Uterus (tissue), 3 donors: ENCODE measurements at regions not wholly inside any gene's neighbourhood (a gene's known extent, or its start where the extent isn't known, plus 50 kb on each side); places are given as distances from the start of the nearest gene placed in this dataset.

Source experiments
- DNase-seq, 2 donors: peaks; one replicate each; pipeline ENCODE4 v3.0.0-alpha.2; 2019 to 2020
- H3K27ac ChIP-seq, 2 donors: fragments of 200-600 bp; sonication (generic); 1 replicate in 1 of 2; 2 replicates in 1 of 2; pipeline ENCODE4 v1.5.1; 2016 to 2018
- H3K27me3 ChIP-seq, 2 donors: fragments of 200-600 bp; sonication (generic); one replicate each; pipeline ENCODE4 v1.5.1; 2018 to 2019; ENCODE audit warnings: control low read depth in 1 of 2
- H3K36me3 ChIP-seq, 2 donors: fragments of 200-600 bp; sonication (generic); one replicate each; pipeline ENCODE4 v1.5.1; 2019; ENCODE audit warnings: control low read depth in 1 of 2
- H3K4me1 ChIP-seq, 2 donors: fragments of 200-600 bp; sonication (generic); one replicate each; pipeline ENCODE4 v1.5.1; 2018 to 2019; ENCODE audit warnings: control low read depth in 1 of 2
- H3K4me3 ChIP-seq, 2 donors: fragments of 200-600 bp; sonication (generic); 1 replicate in 1 of 2; 2 replicates in 1 of 2; pipeline ENCODE4 v1.5.1; 2018 to 2019; ENCODE audit warnings: mild to moderate bottlenecking in 1 of 2
- H3K9me3 ChIP-seq, 2 donors: fragments of 200-600 bp; sonication (generic); one replicate each; pipeline ENCODE4 v1.5.1; 2019; ENCODE audit warnings: control low read depth in 1 of 2
- POLR2A ChIP-seq, 2 donors: fragments of 450-650 bp; IDR thresholded peaks; one replicate each; pipeline ENCODE4 v1.6.1; 2016; ENCODE audit warnings: antibody characterized with exemption in 2 of 2, mild to moderate bottlenecking in 1 of 2, moderate library complexity in 1 of 2
- intact Hi-C: fragments of 100-400 bp; cut with DNase I; formaldehyde crosslinking; loops from one replicate; pipeline ENCODE4 v1.15.1; 2023; ENCODE audit warnings: low total_unique reads
- TF ChIP-seq, protein P1 (sequence below), 4 experiments: fragments of 200-600 bp in 2 of 4; fragments of 450-650 bp in 2 of 4; sonication (generic) in 2 of 4; IDR thresholded peaks; one replicate each; pipeline ENCODE4 v1.5.1; 2016 to 2019; ENCODE audit warnings: antibody characterized with exemption in 4 of 4, mild to moderate bottlenecking in 2 of 4, moderate library complexity in 1 of 4
- donor health status: DM: yes; HTN: yes; CAD: no.

DNA sequence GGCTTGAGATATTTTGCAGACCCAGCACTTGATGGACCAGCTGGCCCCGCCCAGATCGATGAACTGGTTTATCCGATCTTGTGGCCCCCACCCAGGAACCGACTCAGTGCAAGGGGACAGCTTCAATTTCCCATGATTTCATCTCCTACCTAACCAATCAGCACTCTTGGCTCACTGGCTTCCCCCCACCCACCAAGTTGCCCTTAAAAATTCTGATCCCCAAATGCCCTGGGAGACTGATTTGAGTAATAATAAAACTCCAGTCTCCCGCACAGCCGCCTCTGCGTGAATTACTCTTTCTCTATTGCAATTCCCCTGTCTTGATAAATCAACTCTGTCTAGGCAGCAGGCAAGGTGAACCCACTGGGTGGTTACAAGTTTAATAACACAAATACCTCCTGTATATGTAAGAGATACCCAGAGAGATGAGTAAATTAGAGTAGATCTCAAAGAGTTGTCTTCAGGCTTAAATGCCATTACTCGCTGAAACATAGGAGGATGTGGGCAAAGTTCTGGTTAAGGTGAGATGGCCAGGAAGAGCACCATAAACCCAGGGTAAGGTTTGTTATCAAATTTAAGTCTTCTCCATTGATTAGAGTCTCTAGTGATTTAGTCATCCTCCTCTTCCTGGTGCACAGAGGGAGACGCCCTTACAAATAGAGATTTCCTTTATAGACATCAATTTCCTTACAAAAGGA lies 222.8 kb downstream of the ARL4C start:
- Histone ChIP-seq H3K27ac (no peak overlapping the region), H3K4me3 (no peak overlapping the region), H3K4me1 (no peaks in the 10 kb centered on the region), H3K9me3 (no peaks in the 10 kb centered on the region), H3K36me3 (no peaks in the 10 kb centered on the region), H3K27me3 (no peaks in the 10 kb centered on the region)
- no peak for TF ChIP-seq POLR2A (IDR thresholded peaks at IDR 0.05)
- TF ChIP-seq, protein P1, sequence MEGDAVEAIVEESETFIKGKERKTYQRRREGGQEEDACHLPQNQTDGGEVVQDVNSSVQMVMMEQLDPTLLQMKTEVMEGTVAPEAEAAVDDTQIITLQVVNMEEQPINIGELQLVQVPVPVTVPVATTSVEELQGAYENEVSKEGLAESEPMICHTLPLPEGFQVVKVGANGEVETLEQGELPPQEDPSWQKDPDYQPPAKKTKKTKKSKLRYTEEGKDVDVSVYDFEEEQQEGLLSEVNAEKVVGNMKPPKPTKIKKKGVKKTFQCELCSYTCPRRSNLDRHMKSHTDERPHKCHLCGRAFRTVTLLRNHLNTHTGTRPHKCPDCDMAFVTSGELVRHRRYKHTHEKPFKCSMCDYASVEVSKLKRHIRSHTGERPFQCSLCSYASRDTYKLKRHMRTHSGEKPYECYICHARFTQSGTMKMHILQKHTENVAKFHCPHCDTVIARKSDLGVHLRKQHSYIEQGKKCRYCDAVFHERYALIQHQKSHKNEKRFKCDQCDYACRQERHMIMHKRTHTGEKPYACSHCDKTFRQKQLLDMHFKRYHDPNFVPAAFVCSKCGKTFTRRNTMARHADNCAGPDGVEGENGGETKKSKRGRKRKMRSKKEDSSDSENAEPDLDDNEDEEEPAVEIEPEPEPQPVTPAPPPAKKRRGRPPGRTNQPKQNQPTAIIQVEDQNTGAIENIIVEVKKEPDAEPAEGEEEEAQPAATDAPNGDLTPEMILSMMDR (IDR thresholded peaks at IDR 0.05), result no peak
- intact Hi-C loops, result no loop called here
- no peak for DNase-seq

DNA sequence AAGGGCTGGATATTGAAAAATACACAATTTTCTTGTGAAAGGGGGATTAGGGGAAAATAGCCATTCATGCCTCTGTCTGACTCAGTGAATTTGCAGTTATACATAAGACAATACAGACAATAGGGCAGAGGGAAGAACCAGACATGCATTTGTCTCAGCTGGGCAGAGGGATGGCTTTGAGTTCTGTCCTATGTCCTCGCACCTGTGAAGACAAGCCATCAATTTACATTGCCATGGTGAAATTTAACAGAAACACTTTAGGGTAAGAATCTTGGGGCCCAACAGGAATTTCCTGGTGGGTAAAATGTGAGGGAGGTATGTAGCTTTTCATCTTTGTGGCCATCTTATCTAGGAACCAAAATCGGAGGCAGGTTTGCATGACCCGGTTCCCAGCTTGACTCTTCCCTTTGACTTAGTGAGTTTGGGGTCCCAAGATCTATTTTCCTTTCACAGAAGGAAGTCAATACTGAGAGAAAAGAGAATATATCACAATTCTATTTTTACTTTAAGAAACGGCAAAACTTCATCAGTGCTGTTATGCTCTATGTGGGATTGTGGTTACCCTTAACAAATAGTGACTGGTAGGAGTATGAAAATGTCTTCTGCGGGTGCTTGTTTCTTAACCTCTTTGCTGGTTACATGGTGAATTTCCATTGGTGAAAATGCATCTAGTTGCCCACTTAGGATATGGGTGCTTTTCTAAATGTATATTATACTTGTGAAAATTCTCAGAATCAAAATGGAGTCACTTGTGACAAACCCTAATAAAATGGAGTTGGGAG lies 221.8 kb downstream of the SPP2 start:
- H3K4me3 ChIP-seq, result no peak overlapping the region
- H3K9me3 ChIP-seq, result no peaks in the 10 kb centered on the region
- H3K27ac ChIP-seq, result no peak overlapping the region
- H3K36me3 ChIP-seq, result no peaks in the 10 kb centered on the region
- H3K27me3 ChIP-seq, result no peaks in the 10 kb centered on the region
- TF ChIP-seq, protein P1 (IDR thresholded peaks at IDR 0.05), result no peak
- no peak for TF ChIP-seq POLR2A (IDR thresholded peaks at IDR 0.05)
- no peaks in the 10 kb centered on the region for H3K4me1 ChIP-seq
- intact Hi-C loops, result no loop called here
- no peak for DNase-seq

DNA sequence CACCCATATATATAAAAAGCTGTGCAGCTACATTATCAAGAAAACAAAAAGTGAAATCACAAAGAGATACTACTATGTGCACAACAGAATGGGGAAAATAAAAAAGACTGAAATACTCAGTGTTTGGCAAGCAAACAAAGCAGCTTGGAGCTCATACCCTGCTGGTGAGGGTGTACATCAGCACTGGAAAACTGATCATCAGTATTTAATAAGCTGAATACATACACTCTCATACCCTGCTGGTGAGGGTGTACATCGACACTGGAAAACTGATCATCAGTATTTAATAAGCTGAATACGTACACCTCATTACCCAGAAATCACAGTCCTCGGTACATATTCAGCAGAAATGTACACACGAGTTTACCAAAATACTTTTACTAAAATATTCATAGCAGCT lies 220.8 kb downstream of the SPP2 start:
- Histone ChIP-seq H3K4me1 (no peaks in the 10 kb centered on the region), H3K9me3 (no peaks in the 10 kb centered on the region), H3K36me3 (no peaks in the 10 kb centered on the region), H3K27ac (no peak overlapping the region), H3K4me3 (no peak overlapping the region), H3K27me3 (no peaks in the 10 kb centered on the region)
- no peak for DNase-seq
- TF ChIP-seq, protein P1 (IDR thresholded peaks at IDR 0.05), result no peak
- TF ChIP-seq POLR2A (IDR thresholded peaks at IDR 0.05), result no peak
- intact Hi-C loops, result no loop called here

DNA sequence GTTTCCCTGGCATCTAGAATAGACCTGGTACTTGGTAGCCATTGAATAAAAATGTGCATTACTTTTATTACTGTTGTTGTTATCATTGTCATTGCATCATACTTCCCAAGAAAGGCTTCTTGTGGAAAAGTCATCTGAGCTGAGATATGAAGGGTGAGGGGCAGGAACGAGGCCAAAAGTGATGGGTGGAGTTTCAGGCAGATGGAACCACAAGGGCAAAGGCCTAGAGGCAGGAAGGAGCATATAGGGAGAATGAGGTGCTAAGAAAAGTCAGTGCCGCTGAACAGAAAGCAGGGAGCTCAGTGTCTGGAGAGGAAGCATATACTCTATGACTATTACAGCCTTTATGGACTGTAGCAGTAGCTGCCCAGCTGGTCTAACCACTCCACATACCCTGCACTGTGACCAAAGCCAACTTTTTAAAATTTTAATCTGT lies 219.3 kb downstream of the SPP2 start:
- no peak overlapping the region for H3K4me3 ChIP-seq
- no peaks in the 10 kb centered on the region for H3K4me1 ChIP-seq
- H3K36me3 ChIP-seq, result no peaks in the 10 kb centered on the region
- H3K27me3 ChIP-seq, result no peaks in the 10 kb centered on the region
- TF ChIP-seq POLR2A (IDR thresholded peaks at IDR 0.05), result no peak
- TF ChIP-seq, protein P1 (IDR thresholded peaks at IDR 0.05), result no peak
- intact Hi-C loops, result no loop called here
- no peak overlapping the region for H3K27ac ChIP-seq
- DNase-seq, result no peak
- no peaks in the 10 kb centered on the region for H3K9me3 ChIP-seq

DNA sequence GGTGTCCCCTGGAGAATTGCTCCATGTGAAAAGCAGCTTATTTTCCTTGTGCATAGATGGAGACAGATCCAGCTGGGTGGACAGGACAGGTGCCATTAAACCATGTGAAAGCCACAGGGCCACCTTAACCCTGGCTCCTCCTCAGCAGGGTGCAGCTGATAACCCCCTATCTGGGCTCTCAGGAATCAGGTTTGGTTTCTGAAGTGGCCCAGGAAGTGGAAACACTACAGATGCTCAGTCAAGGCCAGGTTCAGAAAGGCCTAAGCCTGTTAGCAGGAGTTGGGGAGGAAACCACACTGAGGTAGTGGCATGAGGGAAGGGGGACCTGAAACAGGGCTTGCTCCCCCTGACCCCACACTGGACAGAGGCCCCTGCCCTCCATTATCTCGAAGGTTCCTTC lies 217.0 kb downstream of the SPP2 start:
- no peaks in the 10 kb centered on the region for H3K27me3 ChIP-seq
- no peak for DNase-seq
- no peak for TF ChIP-seq POLR2A (IDR thresholded peaks at IDR 0.05)
- TF ChIP-seq, protein P1 (IDR thresholded peaks at IDR 0.05), result no peak
- intact Hi-C loops, result no loop called here
- no peaks in the 10 kb centered on the region for H3K4me1 ChIP-seq
- no peaks in the 10 kb centered on the region for H3K36me3 ChIP-seq
- no peaks in the 10 kb centered on the region for H3K9me3 ChIP-seq
- no peak overlapping the region for H3K4me3 ChIP-seq
- H3K27ac ChIP-seq, result no peak overlapping the region
